HepG2 (cell line): ENCODE measurements at regions not wholly inside any gene's neighbourhood (a gene's known extent, or its start where the extent isn't known, plus 50 kb on each side); places are given as distances from the start of the nearest gene placed in this dataset.

Experiments
- SOX6 ChIP-seq, 2 experiments: fragments of 450-650 bp in 1 of 2; sonication (generic) in 1 of 2; formaldehyde crosslinking in 1 of 2; IDR thresholded peaks; 2 replicates each; pipeline versions ENCODE4 v1.4.0 to v1.6.1; 2017 to 2020; ENCODE audit warnings: antibody characterized with exemption in 1 of 2, mild to moderate bottlenecking in 1 of 2, missing genetic modification reagents in 1 of 2
- ZNF281 ChIP-seq: sonication (generic); formaldehyde crosslinking; IDR thresholded peaks from 2 replicates; pipeline ENCODE4 v1.4.0; 2020; ENCODE audit warnings: missing genetic modification reagents, borderline replicate concordance
- ZNF816 ChIP-seq: sonication (generic); formaldehyde crosslinking; IDR thresholded peaks from 2 replicates; pipeline ENCODE4 v1.8.0; 2022; ENCODE audit warnings: missing genetic modification reagents, mild to moderate bottlenecking, borderline replicate concordance

GRCh38 chr10:3224241-3224640 is 51.7 kb upstream of the PITRM1 start:
- TF ChIP-seq ZNF816 (no peak), ZNF281 (CRISPR knock-in tag) (no peak), SOX6 (IDR thresholded peaks at IDR 0.05) (no peak), SOX6 (CRISPR knock-in tag; IDR thresholded peaks at IDR 0.05) (no peak)
